ENCODE measurements at regions not wholly inside any gene's neighbourhood (a gene's known extent, or its start where the extent isn't known, plus 50 kb on each side); places are given as distances from the start of the nearest gene placed in this dataset.

GRCh38 chr20:23212011-23212410 lies 125.9 kb upstream of the CD93 start:
- TF ChIP-seq YY1 (IDR thresholded peaks at IDR 0.05; ENCODE audit: insufficient read depth, insufficient read length) (no peak), SUZ12 (IDR thresholded peaks at IDR 0.05; ENCODE audit: extremely low read depth, insufficient read depth, insufficient read length) (no peak), ZNF274 (IDR thresholded peaks at IDR 0.05; ENCODE audit: low read depth, low read length) (no peak)
- Histone ChIP-seq H3K9ac (ENCODE audit: insufficient read length, low read depth) (no peak overlapping the region), H3K4me1 (ENCODE audit: insufficient read depth, insufficient read length) (no peaks in the 10 kb centered on the region), H3K4me3 (ENCODE audit: insufficient read length, low read depth) (no peak overlapping the region), H3K9me3 (ENCODE audit: insufficient read depth, low read length) (no peaks in the 10 kb centered on the region), H3K27me3 (ENCODE audit: insufficient read depth, insufficient read length) (no peaks in the 10 kb centered on the region), H3K36me3 (ENCODE audit: insufficient read depth, insufficient read length, low read length) (no peaks in the 10 kb centered on the region)
- no peak for DNase-seq (ENCODE audit: low read depth, low spot score)

- Histone ChIP-seq H3K36me3 (ENCODE audit: insufficient read depth, insufficient read length, low read length) (no peaks in the 10 kb centered on the region), H3K4me3 (ENCODE audit: insufficient read length, low read depth) (no peak overlapping the region), H3K9ac (ENCODE audit: insufficient read length, low read depth) (no peak overlapping the region), H3K4me1 (ENCODE audit: insufficient read depth, insufficient read length) (no peaks in the 10 kb centered on the region), H3K9me3 (ENCODE audit: insufficient read depth, low read length) (no peaks in the 10 kb centered on the region), H3K27me3 (ENCODE audit: insufficient read depth, insufficient read length) (no peaks in the 10 kb centered on the region)
- no peak for TF ChIP-seq ZNF274 (IDR thresholded peaks at IDR 0.05; ENCODE audit: low read depth, low read length)
- no peak for TF ChIP-seq YY1 (IDR thresholded peaks at IDR 0.05; ENCODE audit: insufficient read depth, insufficient read length)
- no peak for TF ChIP-seq SUZ12 (IDR thresholded peaks at IDR 0.05; ENCODE audit: extremely low read depth, insufficient read depth, insufficient read length)
- DNase-seq (ENCODE audit: low read depth, low spot score), result no peak
Measured at GRCh38 chr20:23211164-23211563, 125.0 kb upstream of the CD93 start.

- no peaks in the 10 kb centered on the region for H3K9me3 ChIP-seq (ENCODE audit: insufficient read depth, low read length)
- no peak for DNase-seq (ENCODE audit: low read depth, low spot score)
- no peak for TF ChIP-seq YY1 (IDR thresholded peaks at IDR 0.05; ENCODE audit: insufficient read depth, insufficient read length)
- TF ChIP-seq SUZ12 (IDR thresholded peaks at IDR 0.05; ENCODE audit: extremely low read depth, insufficient read depth, insufficient read length), result no peak
- TF ChIP-seq ZNF274 (IDR thresholded peaks at IDR 0.05; ENCODE audit: low read depth, low read length), result no peak
- no peak overlapping the region for H3K4me3 ChIP-seq (ENCODE audit: insufficient read length, low read depth)
- no peaks in the 10 kb centered on the region for H3K27me3 ChIP-seq (ENCODE audit: insufficient read depth, insufficient read length)
- H3K4me1 ChIP-seq (ENCODE audit: insufficient read depth, insufficient read length), result peaks cover 6% of the 10 kb centered on the region
- no peak overlapping the region for H3K9ac ChIP-seq (ENCODE audit: insufficient read length, low read depth)
- H3K36me3 ChIP-seq (ENCODE audit: insufficient read depth, insufficient read length, low read length), result no peaks in the 10 kb centered on the region
Measured at GRCh38 chr20:23207826-23208540, 121.9 kb upstream of the CD93 start.

- H3K4me1 ChIP-seq (ENCODE audit: insufficient read depth, insufficient read length), result peaks cover 6% of the 10 kb centered on the region
- H3K36me3 ChIP-seq (ENCODE audit: insufficient read depth, insufficient read length, low read length), result no peaks in the 10 kb centered on the region
- no peaks in the 10 kb centered on the region for H3K9me3 ChIP-seq (ENCODE audit: insufficient read depth, low read length)
- TF ChIP-seq SUZ12 (IDR thresholded peaks at IDR 0.05; ENCODE audit: extremely low read depth, insufficient read depth, insufficient read length), result no peak
- no peak for TF ChIP-seq YY1 (IDR thresholded peaks at IDR 0.05; ENCODE audit: insufficient read depth, insufficient read length)
- TF ChIP-seq ZNF274 (IDR thresholded peaks at IDR 0.05; ENCODE audit: low read depth, low read length), result no peak
- H3K9ac ChIP-seq (ENCODE audit: insufficient read length, low read depth), result no peak overlapping the region
- DNase-seq (ENCODE audit: low read depth, low spot score), result no peak
- H3K27me3 ChIP-seq (ENCODE audit: insufficient read depth, insufficient read length), result no peaks in the 10 kb centered on the region
- H3K4me3 ChIP-seq (ENCODE audit: insufficient read length, low read depth), result no peak overlapping the region
Measured at GRCh38 chr20:23206995-23207394, 120.9 kb upstream of the CD93 start.

GRCh38 chr20:23206061-23206460 lies 119.9 kb upstream of the CD93 start:
- H3K9me3 ChIP-seq (ENCODE audit: insufficient read depth, low read length), result no peaks in the 10 kb centered on the region
- DNase-seq (ENCODE audit: low read depth, low spot score), result no peak
- no peak for TF ChIP-seq YY1 (IDR thresholded peaks at IDR 0.05; ENCODE audit: insufficient read depth, insufficient read length)
- no peak for TF ChIP-seq SUZ12 (IDR thresholded peaks at IDR 0.05; ENCODE audit: extremely low read depth, insufficient read depth, insufficient read length)
- TF ChIP-seq ZNF274 (IDR thresholded peaks at IDR 0.05; ENCODE audit: low read depth, low read length), result no peak
- H3K4me3 ChIP-seq (ENCODE audit: insufficient read length, low read depth), result no peak overlapping the region
- H3K36me3 ChIP-seq (ENCODE audit: insufficient read depth, insufficient read length, low read length), result no peaks in the 10 kb centered on the region
- H3K27me3 ChIP-seq (ENCODE audit: insufficient read depth, insufficient read length), result no peaks in the 10 kb centered on the region
- peaks cover 6% of the 10 kb centered on the region for H3K4me1 ChIP-seq (ENCODE audit: insufficient read depth, insufficient read length)
- H3K9ac ChIP-seq (ENCODE audit: insufficient read length, low read depth), result no peak overlapping the region

GRCh38 chr20:23205611-23206041 lies 119.5 kb upstream of the CD93 start:
- no peak for DNase-seq (ENCODE audit: low read depth, low spot score)
- Histone ChIP-seq H3K9me3 (ENCODE audit: insufficient read depth, low read length) (no peaks in the 10 kb centered on the region), H3K27me3 (ENCODE audit: insufficient read depth, insufficient read length) (no peaks in the 10 kb centered on the region), H3K9ac (ENCODE audit: insufficient read length, low read depth) (no peak overlapping the region), H3K4me3 (ENCODE audit: insufficient read length, low read depth) (no peak overlapping the region), H3K36me3 (ENCODE audit: insufficient read depth, insufficient read length, low read length) (no peaks in the 10 kb centered on the region), H3K4me1 (ENCODE audit: insufficient read depth, insufficient read length) (peaks cover 6% of the 10 kb centered on the region)
- TF ChIP-seq SUZ12 (IDR thresholded peaks at IDR 0.05; ENCODE audit: extremely low read depth, insufficient read depth, insufficient read length) (no peak), YY1 (IDR thresholded peaks at IDR 0.05; ENCODE audit: insufficient read depth, insufficient read length) (no peak), ZNF274 (IDR thresholded peaks at IDR 0.05; ENCODE audit: low read depth, low read length) (no peak)

- Histone ChIP-seq H3K27me3 (ENCODE audit: insufficient read depth, insufficient read length) (no peaks in the 10 kb centered on the region), H3K4me1 (ENCODE audit: insufficient read depth, insufficient read length) (peaks cover 6% of the 10 kb centered on the region), H3K9ac (ENCODE audit: insufficient read length, low read depth) (no peak overlapping the region), H3K9me3 (ENCODE audit: insufficient read depth, low read length) (no peaks in the 10 kb centered on the region), H3K36me3 (ENCODE audit: insufficient read depth, insufficient read length, low read length) (no peaks in the 10 kb centered on the region), H3K4me3 (ENCODE audit: insufficient read length, low read depth) (no peak overlapping the region)
- no peak for DNase-seq (ENCODE audit: low read depth, low spot score)
- TF ChIP-seq YY1 (IDR thresholded peaks at IDR 0.05; ENCODE audit: insufficient read depth, insufficient read length) (no peak), SUZ12 (IDR thresholded peaks at IDR 0.05; ENCODE audit: extremely low read depth, insufficient read depth, insufficient read length) (no peak), ZNF274 (IDR thresholded peaks at IDR 0.05; ENCODE audit: low read depth, low read length) (no peak)
Measured at GRCh38 chr20:23205211-23205610, 119.1 kb upstream of the CD93 start.
